Progenitor cell of endocrine pancreas (in vitro differentiated cells): ENCODE measurements at regions not wholly inside any gene's neighbourhood (a gene's known extent, or its start where the extent isn't known, plus 50 kb on each side); places are given as distances from the start of the nearest gene placed in this dataset.

ENCODE experiments used
- DNase-seq: peaks from one replicate; pipeline ENCODE4 v3.0.0; 2021; ENCODE audit warnings: low spot score; ENCODE audit not compliant: unreplicated experiment
- H3K27ac Mint-ChIP-seq: 2 replicates; pipeline ENCODE4 v1.8.0; 2021; ENCODE audit warnings: mild to moderate bottlenecking, moderate library complexity, mixed read lengths
- H3K27me3 Mint-ChIP-seq: 2 replicates; pipeline ENCODE4 v1.8.0; 2021; ENCODE audit warnings: mixed read lengths
- H3K36me3 Mint-ChIP-seq: 2 replicates; pipeline ENCODE4 v1.8.0; 2022; ENCODE audit warnings: mixed read lengths; ENCODE audit not compliant: insufficient read depth
- H3K4me1 Mint-ChIP-seq: 2 replicates; pipeline ENCODE4 v1.8.0; 2021; ENCODE audit warnings: low read depth, mixed read lengths
- H3K4me3 Mint-ChIP-seq: 2 replicates; pipeline ENCODE4 v1.8.0; 2021; ENCODE audit warnings: low read depth, mild to moderate bottlenecking, moderate library complexity, mixed read lengths
- H3K9me3 Mint-ChIP-seq: 2 replicates; pipeline ENCODE4 v1.8.0; 2021; ENCODE audit warnings: low read depth, mixed read lengths
- TF ChIP-seq, protein P1 (sequence below): fragments of 200-600 bp; sonication (generic); IDR thresholded peaks from one replicate; pipeline ENCODE4 v1.5.0; 2021; ENCODE audit warnings: antibody characterized with exemption, mild to moderate bottlenecking; ENCODE audit not compliant: unreplicated experiment

- no peak for DNase-seq
- no peak overlapping the region for H3K27ac Mint-ChIP-seq
- peaks cover 4% of the 10 kb centered on the region for H3K27me3 Mint-ChIP-seq
- peak overlapping the region; percentile 50 for H3K4me3 Mint-ChIP-seq
- TF ChIP-seq, protein P1, sequence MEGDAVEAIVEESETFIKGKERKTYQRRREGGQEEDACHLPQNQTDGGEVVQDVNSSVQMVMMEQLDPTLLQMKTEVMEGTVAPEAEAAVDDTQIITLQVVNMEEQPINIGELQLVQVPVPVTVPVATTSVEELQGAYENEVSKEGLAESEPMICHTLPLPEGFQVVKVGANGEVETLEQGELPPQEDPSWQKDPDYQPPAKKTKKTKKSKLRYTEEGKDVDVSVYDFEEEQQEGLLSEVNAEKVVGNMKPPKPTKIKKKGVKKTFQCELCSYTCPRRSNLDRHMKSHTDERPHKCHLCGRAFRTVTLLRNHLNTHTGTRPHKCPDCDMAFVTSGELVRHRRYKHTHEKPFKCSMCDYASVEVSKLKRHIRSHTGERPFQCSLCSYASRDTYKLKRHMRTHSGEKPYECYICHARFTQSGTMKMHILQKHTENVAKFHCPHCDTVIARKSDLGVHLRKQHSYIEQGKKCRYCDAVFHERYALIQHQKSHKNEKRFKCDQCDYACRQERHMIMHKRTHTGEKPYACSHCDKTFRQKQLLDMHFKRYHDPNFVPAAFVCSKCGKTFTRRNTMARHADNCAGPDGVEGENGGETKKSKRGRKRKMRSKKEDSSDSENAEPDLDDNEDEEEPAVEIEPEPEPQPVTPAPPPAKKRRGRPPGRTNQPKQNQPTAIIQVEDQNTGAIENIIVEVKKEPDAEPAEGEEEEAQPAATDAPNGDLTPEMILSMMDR: no peak
- peaks cover 5% of the 10 kb centered on the region for H3K9me3 Mint-ChIP-seq
- peaks cover 29% of the 10 kb centered on the region for H3K4me1 Mint-ChIP-seq
- H3K36me3 Mint-ChIP-seq: peaks cover 4% of the 10 kb centered on the region
Measured at GRCh38 chr7:156466272-156466671, 174.3 kb upstream of the RNF32 start.

DNA sequence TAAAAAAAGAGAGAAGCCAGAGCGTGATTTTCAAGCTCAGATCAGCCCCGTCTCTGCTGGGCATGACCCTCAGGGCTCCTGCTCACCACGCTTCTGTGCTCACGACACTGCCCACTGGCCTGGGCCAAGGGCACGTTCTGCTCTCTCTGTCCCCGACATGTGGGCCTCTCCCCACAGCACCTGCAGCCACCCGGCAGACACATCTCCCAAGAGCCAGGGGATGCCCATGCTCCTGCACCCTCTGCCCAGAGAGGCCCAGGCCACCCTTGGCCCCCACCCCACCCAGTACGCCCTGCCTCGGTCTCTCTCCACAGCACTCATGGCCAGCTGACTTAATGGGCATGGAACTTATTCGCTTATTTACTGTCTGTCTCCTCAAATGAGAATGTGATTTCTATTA, 175.4 kb upstream of the RNF32 start:
- peaks cover 4% of the 10 kb centered on the region for H3K27me3 Mint-ChIP-seq
- no peaks in the 10 kb centered on the region for H3K9me3 Mint-ChIP-seq
- TF ChIP-seq, protein P1: no peak
- peaks cover 40% of the 10 kb centered on the region for H3K4me1 Mint-ChIP-seq
- DNase-seq: no peak
- H3K4me3 Mint-ChIP-seq: no peak overlapping the region
- H3K27ac Mint-ChIP-seq: no peak overlapping the region
- no peaks in the 10 kb centered on the region for H3K36me3 Mint-ChIP-seq

- Mint-ChIP-seq H3K4me1 (peaks cover 43% of the 10 kb centered on the region), H3K27me3 (peaks cover 4% of the 10 kb centered on the region), H3K36me3 (no peaks in the 10 kb centered on the region), H3K4me3 (no peak overlapping the region), H3K9me3 (no peaks in the 10 kb centered on the region), H3K27ac (no peak overlapping the region)
- DNase-seq: no peak
- TF ChIP-seq, protein P1: no peak
Measured at GRCh38 chr7:156464339-156464738, 176.2 kb upstream of the RNF32 start.

- Mint-ChIP-seq H3K36me3 (no peaks in the 10 kb centered on the region), H3K4me1 (peaks cover 38% of the 10 kb centered on the region), H3K4me3 (no peak overlapping the region), H3K27me3 (peaks cover 4% of the 10 kb centered on the region), H3K27ac (no peak overlapping the region), H3K9me3 (no peaks in the 10 kb centered on the region)
- DNase-seq: no peak
- TF ChIP-seq, protein P1: no peak
Measured at GRCh38 chr7:156463280-156463679, 177.3 kb upstream of the RNF32 start.

DNA sequence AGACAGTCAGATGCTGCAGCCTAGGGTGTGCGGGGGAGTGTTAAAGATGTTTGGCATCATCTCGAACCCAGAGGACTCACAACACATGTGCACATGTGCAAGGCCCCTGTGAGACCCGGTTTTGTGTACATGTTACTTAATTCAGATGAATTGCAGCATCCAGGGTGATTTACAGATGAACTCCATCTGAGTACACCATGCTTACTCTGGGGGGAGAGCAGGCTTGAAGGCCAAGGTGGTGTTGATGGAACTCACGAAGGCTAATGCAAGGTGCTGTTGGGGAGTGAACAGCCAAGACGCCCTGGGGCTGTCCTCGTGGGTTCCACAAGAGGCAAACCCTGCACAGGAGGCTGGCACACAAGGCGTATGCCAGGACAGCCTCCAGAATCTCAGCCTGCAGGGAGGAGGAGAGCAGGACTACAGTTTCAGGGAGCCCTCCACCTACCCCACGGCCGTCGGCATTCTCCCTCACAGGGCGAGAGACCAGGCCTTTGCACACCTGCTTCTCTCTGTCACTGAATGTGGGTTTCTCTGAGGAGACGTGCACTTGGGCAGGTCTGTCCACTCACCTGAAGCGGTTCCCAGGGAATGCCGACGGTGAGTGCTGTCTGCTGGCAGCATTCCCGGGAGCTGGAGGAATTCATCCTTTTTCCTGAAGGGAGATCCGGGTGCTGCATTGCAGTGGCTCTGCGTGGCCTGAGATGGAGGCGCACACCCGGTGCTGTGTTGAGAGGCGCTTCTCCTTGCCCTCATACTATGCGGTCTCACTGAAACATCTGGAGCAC, 178.5 kb upstream of the RNF32 start:
- Mint-ChIP-seq H3K27me3 (peaks cover 4% of the 10 kb centered on the region), H3K27ac (no peak overlapping the region), H3K4me1 (peaks cover 35% of the 10 kb centered on the region), H3K9me3 (no peaks in the 10 kb centered on the region), H3K36me3 (no peaks in the 10 kb centered on the region), H3K4me3 (no peak overlapping the region)
- DNase-seq: no peak
- TF ChIP-seq, protein P1: no peak
